ENCODE measurements at regions not wholly inside any gene's neighbourhood (a gene's known extent, or its start where the extent isn't known, plus 50 kb on each side); places are given as distances from the start of the nearest gene placed in this dataset.

DNA sequence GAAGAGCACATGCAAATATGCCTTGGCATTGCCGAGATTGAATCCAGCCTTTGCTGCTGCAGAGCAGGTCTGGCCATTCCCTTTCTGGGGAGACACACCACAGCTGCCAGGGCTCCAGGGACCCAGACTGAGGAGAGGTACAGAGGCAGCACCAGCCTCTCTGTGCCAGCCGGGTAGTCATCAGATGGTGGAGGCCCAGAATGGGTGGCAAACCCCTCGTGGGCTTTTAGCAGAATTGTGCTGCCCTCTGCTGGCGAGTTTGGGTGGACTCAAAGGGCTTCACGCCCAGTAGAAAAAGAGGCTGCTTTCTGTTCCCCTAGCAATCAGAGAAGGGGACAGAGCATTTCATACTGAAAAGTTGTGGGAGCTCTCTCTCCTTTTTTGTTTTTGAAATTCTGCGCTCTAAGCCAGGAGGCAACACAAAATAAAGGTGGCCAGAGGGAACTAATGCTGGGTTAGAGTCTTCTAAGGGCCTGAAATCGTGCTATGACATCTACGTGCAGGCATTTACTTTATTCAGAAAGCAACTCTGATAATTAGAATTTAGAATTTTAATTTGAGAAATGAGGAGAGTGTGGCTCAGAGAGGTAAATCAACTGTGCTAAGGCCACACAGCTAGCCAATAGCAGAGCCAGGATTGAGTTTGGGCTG lies 158.8 kb upstream of the NAV2 start:
- POLR2A ChIA-PET, result no interaction called here
- BruUV-seq (replicated peaks), result no TSS peak
- H3K27me3 ChIP-seq (ENCODE audit: control insufficient read depth, insufficient read depth, low read length), result peaks cover 6% of the 10 kb centered on the region; the same call in 1 of the 2 replicates
- in situ Hi-C loops (cut with HindIII; ENCODE audit: low pct_unique_long_range_greater_than_20kb, low sequenced_read_pairs), result no loop called here
- intact Hi-C loops (cut with micrococcal nuclease; ENCODE audit: unreplicated experiment), result loop anchor here (1.0 to 10.0 kb wide), 4 partner anchors 243 to 581 kb away; no protein-coding TSS in a partner anchor
- H3K4me1 ChIP-seq (ENCODE audit: control insufficient read depth, insufficient read depth, low read length), result no peaks in the 10 kb centered on the region
- no peak overlapping the region for H3K4me3 ChIP-seq (ENCODE audit: low read depth in 2 of 2, low read length in 2 of 2)
- ATAC-seq (peak; percentile 88), DNase-seq (ENCODE audit: low read depth, low spot score) (peak; percentile 18)
- TF ChIP-seq TCF7L2 (IDR thresholded peaks at IDR 0.05; ENCODE audit: low read depth, low read length) (no peak), SIN3A (IDR thresholded peaks at IDR 0.05; ENCODE audit: borderline replicate concordance, insufficient read depth, low read depth, low read length) (no peak), POLR2AphosphoS5 (IDR thresholded peaks at IDR 0.05; ENCODE audit: low read depth, low read length) (no peak)
- TF ChIP-seq, protein P1, sequence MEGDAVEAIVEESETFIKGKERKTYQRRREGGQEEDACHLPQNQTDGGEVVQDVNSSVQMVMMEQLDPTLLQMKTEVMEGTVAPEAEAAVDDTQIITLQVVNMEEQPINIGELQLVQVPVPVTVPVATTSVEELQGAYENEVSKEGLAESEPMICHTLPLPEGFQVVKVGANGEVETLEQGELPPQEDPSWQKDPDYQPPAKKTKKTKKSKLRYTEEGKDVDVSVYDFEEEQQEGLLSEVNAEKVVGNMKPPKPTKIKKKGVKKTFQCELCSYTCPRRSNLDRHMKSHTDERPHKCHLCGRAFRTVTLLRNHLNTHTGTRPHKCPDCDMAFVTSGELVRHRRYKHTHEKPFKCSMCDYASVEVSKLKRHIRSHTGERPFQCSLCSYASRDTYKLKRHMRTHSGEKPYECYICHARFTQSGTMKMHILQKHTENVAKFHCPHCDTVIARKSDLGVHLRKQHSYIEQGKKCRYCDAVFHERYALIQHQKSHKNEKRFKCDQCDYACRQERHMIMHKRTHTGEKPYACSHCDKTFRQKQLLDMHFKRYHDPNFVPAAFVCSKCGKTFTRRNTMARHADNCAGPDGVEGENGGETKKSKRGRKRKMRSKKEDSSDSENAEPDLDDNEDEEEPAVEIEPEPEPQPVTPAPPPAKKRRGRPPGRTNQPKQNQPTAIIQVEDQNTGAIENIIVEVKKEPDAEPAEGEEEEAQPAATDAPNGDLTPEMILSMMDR (IDR thresholded peaks at IDR 0.05), result peak; percentile 88
- TF ChIP-seq, protein P2, sequence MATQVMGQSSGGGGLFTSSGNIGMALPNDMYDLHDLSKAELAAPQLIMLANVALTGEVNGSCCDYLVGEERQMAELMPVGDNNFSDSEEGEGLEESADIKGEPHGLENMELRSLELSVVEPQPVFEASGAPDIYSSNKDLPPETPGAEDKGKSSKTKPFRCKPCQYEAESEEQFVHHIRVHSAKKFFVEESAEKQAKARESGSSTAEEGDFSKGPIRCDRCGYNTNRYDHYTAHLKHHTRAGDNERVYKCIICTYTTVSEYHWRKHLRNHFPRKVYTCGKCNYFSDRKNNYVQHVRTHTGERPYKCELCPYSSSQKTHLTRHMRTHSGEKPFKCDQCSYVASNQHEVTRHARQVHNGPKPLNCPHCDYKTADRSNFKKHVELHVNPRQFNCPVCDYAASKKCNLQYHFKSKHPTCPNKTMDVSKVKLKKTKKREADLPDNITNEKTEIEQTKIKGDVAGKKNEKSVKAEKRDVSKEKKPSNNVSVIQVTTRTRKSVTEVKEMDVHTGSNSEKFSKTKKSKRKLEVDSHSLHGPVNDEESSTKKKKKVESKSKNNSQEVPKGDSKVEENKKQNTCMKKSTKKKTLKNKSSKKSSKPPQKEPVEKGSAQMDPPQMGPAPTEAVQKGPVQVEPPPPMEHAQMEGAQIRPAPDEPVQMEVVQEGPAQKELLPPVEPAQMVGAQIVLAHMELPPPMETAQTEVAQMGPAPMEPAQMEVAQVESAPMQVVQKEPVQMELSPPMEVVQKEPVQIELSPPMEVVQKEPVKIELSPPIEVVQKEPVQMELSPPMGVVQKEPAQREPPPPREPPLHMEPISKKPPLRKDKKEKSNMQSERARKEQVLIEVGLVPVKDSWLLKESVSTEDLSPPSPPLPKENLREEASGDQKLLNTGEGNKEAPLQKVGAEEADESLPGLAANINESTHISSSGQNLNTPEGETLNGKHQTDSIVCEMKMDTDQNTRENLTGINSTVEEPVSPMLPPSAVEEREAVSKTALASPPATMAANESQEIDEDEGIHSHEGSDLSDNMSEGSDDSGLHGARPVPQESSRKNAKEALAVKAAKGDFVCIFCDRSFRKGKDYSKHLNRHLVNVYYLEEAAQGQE (IDR thresholded peaks at IDR 0.05; ENCODE audit: insufficient read depth in 1 of 2, low read depth in 2 of 2, low read length in 1 of 2), result no peak
- H3K27ac ChIP-seq (ENCODE audit: low read length), result no peak overlapping the region
- CTCF ChIA-PET, result interaction anchor here (0.6 to 1.2 kb wide), 3 partner anchors 20 to 477 kb away, joined by 3 to 9 read pairs (median 4); no protein-coding TSS in a partner anchor
- H3K9me3 ChIP-seq (ENCODE audit: control insufficient read depth, insufficient read depth, low read depth, low read length), result no peaks in the 10 kb centered on the region
- no peaks in the 10 kb centered on the region for H3K36me3 ChIP-seq (ENCODE audit: control insufficient read depth, insufficient read depth, low read length)

- ATAC-seq (no peak), DNase-seq (ENCODE audit: low read depth, low spot score) (no peak)
- no peak overlapping the region for H3K27ac ChIP-seq (ENCODE audit: low read length)
- H3K4me3 ChIP-seq (ENCODE audit: low read depth in 2 of 2, low read length in 2 of 2), result no peak overlapping the region
- in situ Hi-C loops (cut with HindIII; ENCODE audit: low pct_unique_long_range_greater_than_20kb, low sequenced_read_pairs) (no loop called here), intact Hi-C loops (cut with micrococcal nuclease; ENCODE audit: unreplicated experiment) (loop anchor here (1.0 to 10.0 kb wide), 4 partner anchors 241 to 582 kb away; no protein-coding TSS in a partner anchor)
- H3K9me3 ChIP-seq (ENCODE audit: control insufficient read depth, insufficient read depth, low read depth, low read length), result no peaks in the 10 kb centered on the region
- TF ChIP-seq, protein P2 (IDR thresholded peaks at IDR 0.05; ENCODE audit: insufficient read depth in 1 of 2, low read depth in 2 of 2, low read length in 1 of 2), result no peak
- TF ChIP-seq, protein P1 (IDR thresholded peaks at IDR 0.05), result no peak
- TF ChIP-seq POLR2AphosphoS5 (IDR thresholded peaks at IDR 0.05; ENCODE audit: low read depth, low read length), result no peak
- TF ChIP-seq SIN3A (IDR thresholded peaks at IDR 0.05; ENCODE audit: borderline replicate concordance, insufficient read depth, low read depth, low read length), result no peak
- no peak for TF ChIP-seq TCF7L2 (IDR thresholded peaks at IDR 0.05; ENCODE audit: low read depth, low read length)
- ChIA-PET CTCF (interaction anchor here (0.6 to 1.2 kb wide), 4 partner anchors 32 to 476 kb away, joined by 3 to 4 read pairs (median 4); no protein-coding TSS in a partner anchor), POLR2A (no interaction called here)
- H3K4me1 ChIP-seq (ENCODE audit: control insufficient read depth, insufficient read depth, low read length), result no peaks in the 10 kb centered on the region
- peaks cover 8% of the 10 kb centered on the region; the same call in 1 of the 2 replicates for H3K27me3 ChIP-seq (ENCODE audit: control insufficient read depth, insufficient read depth, low read length)
- H3K36me3 ChIP-seq (ENCODE audit: control insufficient read depth, insufficient read depth, low read length), result no peaks in the 10 kb centered on the region
- no TSS peak for BruUV-seq (replicated peaks)
Observed at GRCh38 chr11:19552656-19553260, 159.9 kb upstream of the NAV2 start.
